GM12873 (cell line): ENCODE measurements at regions not wholly inside any gene's neighbourhood (a gene's known extent, or its start where the extent isn't known, plus 50 kb on each side); places are given as distances from the start of the nearest gene placed in this dataset.

Experiments
- TF ChIP-seq, protein P1 (sequence below): IDR thresholded peaks from 2 replicates; pipeline ENCODE4 v1.5.1; 2012; ENCODE audit warnings: low read depth, mild to moderate bottlenecking, moderate library complexity, low read length, control low read depth; ENCODE audit not compliant: insufficient read depth; ENCODE audit errors: missing control alignments

DNA sequence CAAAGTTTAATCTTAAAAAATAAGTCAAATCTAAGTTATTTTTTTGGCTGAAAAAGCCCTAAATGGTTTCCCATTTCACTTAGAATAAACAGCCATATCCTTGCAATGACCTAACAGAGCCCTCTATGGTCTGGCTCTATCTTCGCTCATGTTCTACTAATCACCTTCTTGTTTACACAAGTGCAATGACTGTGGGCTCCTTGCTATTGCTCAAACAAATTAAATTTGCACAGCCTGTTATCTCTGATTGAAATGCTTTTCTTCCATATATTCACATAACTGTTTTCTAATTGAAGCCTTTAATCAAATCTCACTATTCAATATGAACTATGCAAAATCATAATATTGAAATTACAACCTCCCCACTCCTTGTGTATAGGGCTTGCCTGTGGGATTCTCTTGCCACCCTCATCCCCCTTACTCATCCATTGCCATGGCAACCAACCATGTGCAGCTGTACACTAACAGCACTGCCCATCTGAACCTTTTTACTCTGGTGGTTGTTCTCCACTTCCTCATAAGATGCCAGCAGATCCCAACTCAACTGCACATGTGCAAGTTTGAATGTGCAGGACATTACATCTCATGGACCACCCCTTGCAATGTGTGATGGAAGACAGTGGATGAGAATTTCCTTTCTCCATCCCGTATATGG, 1083.2 kb downstream of the SOCS6 start:
- TF ChIP-seq, protein P1, sequence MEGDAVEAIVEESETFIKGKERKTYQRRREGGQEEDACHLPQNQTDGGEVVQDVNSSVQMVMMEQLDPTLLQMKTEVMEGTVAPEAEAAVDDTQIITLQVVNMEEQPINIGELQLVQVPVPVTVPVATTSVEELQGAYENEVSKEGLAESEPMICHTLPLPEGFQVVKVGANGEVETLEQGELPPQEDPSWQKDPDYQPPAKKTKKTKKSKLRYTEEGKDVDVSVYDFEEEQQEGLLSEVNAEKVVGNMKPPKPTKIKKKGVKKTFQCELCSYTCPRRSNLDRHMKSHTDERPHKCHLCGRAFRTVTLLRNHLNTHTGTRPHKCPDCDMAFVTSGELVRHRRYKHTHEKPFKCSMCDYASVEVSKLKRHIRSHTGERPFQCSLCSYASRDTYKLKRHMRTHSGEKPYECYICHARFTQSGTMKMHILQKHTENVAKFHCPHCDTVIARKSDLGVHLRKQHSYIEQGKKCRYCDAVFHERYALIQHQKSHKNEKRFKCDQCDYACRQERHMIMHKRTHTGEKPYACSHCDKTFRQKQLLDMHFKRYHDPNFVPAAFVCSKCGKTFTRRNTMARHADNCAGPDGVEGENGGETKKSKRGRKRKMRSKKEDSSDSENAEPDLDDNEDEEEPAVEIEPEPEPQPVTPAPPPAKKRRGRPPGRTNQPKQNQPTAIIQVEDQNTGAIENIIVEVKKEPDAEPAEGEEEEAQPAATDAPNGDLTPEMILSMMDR = no peak

DNA sequence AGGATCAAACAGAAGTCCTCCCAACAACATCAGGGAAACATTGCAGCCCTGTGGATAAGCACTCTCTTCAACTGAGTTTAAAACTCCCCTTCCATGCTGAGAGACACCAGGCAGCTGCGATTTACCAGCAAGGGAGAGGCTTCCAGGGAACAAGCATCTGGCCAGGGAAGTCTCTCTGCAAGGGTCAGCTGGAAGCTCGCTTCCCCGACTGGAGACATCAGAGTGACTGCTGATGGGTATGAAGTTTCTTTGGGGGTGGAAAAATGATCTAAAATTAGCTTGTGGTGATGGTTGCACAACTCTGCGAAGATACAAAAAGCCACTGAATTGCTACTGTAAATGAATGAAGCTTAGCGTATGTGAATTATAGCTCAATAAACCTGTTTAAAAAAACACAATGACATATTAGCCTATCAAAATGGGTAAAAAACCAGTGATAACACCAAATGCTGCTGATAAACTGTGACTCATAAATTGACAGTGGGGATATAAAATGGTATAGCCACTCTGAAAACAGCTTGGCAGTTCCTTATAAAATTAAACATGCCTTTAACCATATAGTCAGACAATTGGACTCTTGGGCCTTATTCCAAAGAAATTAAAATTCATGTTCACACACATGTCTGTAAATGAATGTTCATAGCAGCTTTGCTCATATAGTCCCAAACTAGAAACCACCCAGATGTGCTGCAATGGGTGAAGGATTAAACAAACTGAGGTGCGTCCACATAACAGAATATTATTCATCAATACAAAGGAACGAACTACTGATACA, 1082.0 kb downstream of the SOCS6 start:
- TF ChIP-seq, protein P1 = no peak

DNA sequence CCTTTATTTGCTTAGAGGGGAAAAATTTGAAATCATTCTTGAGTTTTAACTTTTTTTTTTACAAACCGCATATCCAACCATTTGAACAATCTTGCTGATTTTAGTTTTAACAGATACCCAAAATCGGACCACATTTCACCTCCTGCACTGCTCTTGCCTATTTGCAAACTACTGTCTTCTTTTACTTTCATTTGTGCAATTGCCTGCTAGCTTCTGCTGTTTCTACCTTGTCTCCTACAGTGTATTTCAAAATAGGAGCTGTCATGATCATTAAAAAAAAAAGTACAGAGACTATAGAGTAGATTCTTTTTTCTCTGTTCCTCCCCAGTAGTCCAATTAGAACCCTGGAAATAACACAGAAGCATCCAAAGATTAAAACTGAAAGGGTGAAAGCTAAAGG, 1081.2 kb downstream of the SOCS6 start:
- TF ChIP-seq, protein P1 = no peak

DNA sequence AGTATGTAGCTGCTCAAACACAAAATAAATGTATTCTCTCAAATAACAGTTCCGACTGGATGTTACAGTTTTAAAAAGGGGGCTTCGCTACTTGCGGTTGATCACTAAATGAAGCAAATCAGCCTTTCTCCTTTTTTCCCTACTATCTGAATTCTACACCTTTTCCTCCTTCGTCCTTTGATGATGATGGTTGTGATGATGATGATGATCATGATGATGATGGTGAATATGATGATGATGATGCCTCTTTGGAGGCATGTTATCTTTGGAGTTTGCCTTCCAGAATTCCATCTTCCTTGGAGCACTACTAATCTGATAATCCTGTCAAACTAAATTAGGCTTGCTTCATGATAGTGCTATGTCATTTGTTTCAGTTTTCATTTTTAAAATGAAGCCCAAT, 1073.3 kb downstream of the SOCS6 start:
- TF ChIP-seq, protein P1 = no peak

DNA sequence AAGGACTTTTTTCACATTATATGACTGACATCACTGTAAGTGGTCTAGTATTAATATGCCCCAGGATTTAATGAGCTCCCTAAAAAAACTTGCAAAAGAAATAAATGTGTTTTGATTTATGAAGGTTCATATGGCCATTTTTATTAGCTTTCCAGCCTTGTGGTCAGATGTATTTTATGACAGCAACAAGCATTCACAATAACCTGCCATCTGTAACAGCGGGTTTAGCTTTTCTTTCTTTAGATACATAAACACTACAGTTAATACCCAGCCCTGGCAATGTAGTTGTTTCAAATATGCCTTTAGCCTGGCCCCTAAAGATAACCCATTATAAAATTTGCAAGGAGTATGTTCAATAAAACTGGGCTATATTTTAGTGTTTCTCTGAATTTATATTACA, 1063.8 kb downstream of the SOCS6 start:
- TF ChIP-seq, protein P1 = no peak

DNA sequence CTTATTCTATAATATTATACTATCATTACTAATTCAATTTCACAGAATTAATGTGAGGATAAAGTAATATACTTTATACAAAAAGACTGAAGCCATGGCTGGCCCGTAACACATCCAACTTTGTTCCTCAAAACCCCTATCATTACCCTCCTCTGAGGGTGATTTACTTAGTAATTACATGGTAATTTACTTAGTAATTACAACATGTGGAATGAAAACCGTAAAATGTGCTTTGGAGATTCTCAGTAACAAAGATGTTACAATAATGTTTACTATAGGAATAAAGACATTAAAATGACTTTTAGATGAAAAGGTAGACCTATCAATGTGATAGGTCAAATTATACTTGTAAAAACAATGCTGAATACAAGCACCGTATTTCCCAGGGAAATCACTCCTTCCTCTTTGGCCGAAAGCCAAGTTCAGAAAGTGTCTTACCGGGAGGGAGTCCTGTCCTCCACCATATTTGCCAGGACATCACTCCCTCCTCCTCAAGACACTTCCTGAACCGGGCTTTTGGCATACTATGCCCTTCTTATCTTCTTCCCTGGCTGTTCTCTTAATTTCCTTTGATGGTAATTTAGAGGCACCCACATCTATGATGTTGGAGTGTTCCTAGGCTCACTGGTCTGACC, 1047.8 kb downstream of the SOCS6 start:
- TF ChIP-seq, protein P1 = no peak

DNA sequence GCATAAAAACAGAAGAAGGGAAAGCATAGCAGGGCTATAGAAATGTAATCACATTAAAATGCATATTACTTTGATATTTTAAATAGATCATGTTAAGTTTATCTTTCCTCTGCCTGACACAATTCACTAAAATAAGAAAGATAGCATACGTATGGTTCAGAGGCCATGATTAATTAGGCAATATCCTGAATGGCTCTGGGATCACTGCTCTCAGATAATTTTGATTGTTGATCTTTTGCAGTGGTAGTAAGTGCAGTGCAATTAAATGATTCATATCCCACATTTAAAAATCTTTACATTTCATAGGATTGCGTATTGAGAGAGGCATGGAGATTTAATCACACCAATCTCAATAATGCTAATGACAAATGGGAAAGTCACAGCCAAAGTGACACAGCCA, 1040.7 kb downstream of the SOCS6 start:
- TF ChIP-seq, protein P1 = no peak
